Esophagus squamous epithelium (tissue), 5 donors: ENCODE measurements at regions not wholly inside any gene's neighbourhood (a gene's known extent, or its start where the extent isn't known, plus 50 kb on each side); places are given as distances from the start of the nearest gene placed in this dataset.

Source experiments
- DNase-seq: peaks from one replicate; lab custom pipeline; 2025; lab: John Stamatoyannopoulos, UW
- H3K27ac ChIP-seq, 4 donors: fragments of 200-600 bp; sonication (generic); one replicate each; pipeline ENCODE4 v1.5.1; 2016 to 2019; ENCODE audit warnings: mild to moderate bottlenecking in 1 of 4
- H3K27me3 ChIP-seq, 4 donors: fragments of 200-600 bp; sonication (generic); 1 replicate in 3 of 4; 2 replicates in 1 of 4; pipeline versions ENCODE4 v1.5.1 to v1.6.0; 2017 to 2021; ENCODE audit warnings: antibody characterized with exemption in 1 of 4
- H3K36me3 ChIP-seq, 3 donors: fragments of 200-600 bp; sonication (generic); one replicate each; pipeline ENCODE4 v1.5.1; 2016 to 2019
- H3K4me1 ChIP-seq, 3 donors: fragments of 200-600 bp; sonication (generic); one replicate each; pipeline ENCODE4 v1.5.1; 2017 to 2019
- H3K4me3 ChIP-seq, 4 donors: fragments of 200-600 bp; sonication (generic); 1 replicate in 3 of 4; 2 replicates in 1 of 4; pipeline ENCODE4 v1.5.1; 2016 to 2019; ENCODE audit warnings: mild to moderate bottlenecking in 2 of 4, moderate library complexity in 1 of 4
- H3K9me3 ChIP-seq, 3 donors: fragments of 200-600 bp; sonication (generic); one replicate each; pipeline ENCODE4 v1.5.1; 2016 to 2019
- POLR2A ChIP-seq, 4 donors: fragments of 450-650 bp; IDR thresholded peaks; one replicate each; pipeline ENCODE4 v1.6.1; 2017; ENCODE audit warnings: antibody characterized with exemption in 4 of 4, mild to moderate bottlenecking in 4 of 4, moderate library complexity in 3 of 4
- WGBS, 2 donors: methylation state at CpG; one replicate each; pipeline ENCODE4 v1.1.5; 2018; 5-methylcytosine and 5-hydroxymethylcytosine counted together
- intact Hi-C: fragments of 100-400 bp; cut with DNase I; formaldehyde crosslinking; loops from one replicate; pipeline ENCODE4 v1.15.0; 2022
- TF ChIP-seq, protein P1 (sequence below), 6 experiments: fragments of 450-650 bp in 4 of 6; fragments of 200-600 bp in 2 of 6; sonication (generic) in 2 of 6; IDR thresholded peaks; one replicate each; pipeline ENCODE4 v1.5.1; 2016 to 2019; ENCODE audit warnings: antibody characterized with exemption in 6 of 6, mild to moderate bottlenecking in 4 of 6, moderate library complexity in 4 of 6
- donor health status: DM: yes; HTN: yes; CAD: no.

DNA sequence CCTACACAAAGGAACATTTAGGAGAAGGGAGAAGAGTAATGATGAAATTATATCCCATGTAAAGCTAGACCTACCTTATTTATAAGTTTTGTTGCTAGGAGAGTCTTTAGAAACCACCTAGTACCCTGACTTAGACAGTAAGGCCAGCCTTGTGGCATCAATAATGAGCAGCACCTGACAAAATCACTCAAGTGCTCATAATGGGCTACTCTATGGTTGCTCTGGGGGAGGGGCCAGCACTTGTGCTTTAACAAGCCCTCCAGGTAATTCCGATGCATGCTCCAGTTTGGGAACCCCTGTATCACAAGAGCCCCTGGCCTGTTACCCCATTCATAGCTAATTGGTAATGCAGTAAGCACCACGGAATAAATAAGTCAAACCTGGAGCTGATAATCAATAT lies 102.9 kb upstream of the ALK start:
- intact Hi-C loops, result no loop called here
- no peak for TF ChIP-seq POLR2A (IDR thresholded peaks at IDR 0.05)
- TF ChIP-seq, protein P1, sequence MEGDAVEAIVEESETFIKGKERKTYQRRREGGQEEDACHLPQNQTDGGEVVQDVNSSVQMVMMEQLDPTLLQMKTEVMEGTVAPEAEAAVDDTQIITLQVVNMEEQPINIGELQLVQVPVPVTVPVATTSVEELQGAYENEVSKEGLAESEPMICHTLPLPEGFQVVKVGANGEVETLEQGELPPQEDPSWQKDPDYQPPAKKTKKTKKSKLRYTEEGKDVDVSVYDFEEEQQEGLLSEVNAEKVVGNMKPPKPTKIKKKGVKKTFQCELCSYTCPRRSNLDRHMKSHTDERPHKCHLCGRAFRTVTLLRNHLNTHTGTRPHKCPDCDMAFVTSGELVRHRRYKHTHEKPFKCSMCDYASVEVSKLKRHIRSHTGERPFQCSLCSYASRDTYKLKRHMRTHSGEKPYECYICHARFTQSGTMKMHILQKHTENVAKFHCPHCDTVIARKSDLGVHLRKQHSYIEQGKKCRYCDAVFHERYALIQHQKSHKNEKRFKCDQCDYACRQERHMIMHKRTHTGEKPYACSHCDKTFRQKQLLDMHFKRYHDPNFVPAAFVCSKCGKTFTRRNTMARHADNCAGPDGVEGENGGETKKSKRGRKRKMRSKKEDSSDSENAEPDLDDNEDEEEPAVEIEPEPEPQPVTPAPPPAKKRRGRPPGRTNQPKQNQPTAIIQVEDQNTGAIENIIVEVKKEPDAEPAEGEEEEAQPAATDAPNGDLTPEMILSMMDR (IDR thresholded peaks at IDR 0.05), result no peak
- Histone ChIP-seq H3K27ac (no peak overlapping the region), H3K36me3 (no peaks in the 10 kb centered on the region), H3K27me3 (peaks cover 0 to 12% (median 0%) of the 10 kb centered on the region in 4 donors), H3K4me3 (no peak overlapping the region), H3K9me3 (no peaks in the 10 kb centered on the region), H3K4me1 (peaks cover 0 to 14% (median 3%) of the 10 kb centered on the region in 3 donors)
- WGBS, 2 donors, result 84 to 94% methylated on average over 2 of the region's 2 CpGs
- no peak for DNase-seq

DNA sequence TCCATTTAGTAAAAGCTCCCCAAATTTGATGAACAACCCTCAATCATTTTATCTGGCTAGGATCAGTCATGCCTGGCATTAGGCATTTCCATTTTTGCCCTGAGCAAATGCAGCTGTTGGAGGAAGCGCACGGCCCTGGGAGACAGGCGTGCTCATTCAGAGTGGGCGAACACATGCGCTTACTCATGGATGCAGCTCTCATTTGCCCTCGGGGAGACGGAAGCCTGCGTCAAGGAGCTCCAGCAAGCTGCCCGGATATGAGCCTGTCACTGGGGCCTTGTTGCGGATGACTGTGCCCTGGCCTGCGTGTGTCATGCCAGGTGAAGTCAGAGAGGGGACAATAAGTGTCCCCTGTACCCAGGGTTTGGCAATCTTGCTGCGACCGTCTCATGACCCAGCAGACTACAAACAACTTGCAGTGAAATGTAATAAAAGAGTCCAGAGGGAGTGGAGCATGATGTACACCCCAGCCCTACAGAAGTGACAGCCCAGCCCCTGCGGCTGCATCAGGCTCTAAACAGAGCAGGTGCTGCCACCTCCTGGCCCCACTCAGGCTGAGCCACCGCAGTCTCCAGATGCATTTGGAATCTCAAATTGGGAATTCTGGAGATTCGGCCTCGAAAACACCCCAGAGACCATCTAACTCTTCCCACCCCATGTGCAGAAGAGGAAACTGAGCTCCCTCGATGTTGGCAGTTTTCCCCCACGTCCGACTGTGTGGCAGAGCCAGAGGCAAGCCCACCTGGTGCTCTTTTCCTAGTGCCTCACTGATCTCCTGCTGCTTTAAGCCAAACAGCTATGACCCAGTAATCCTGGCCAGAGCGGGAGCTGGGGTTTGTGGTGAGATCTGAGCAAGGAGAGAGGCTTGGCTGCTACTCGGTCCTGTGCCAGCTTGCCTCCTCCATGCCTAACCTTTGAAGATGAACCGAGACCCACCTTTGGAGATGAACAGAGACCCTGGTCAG lies 105.0 kb upstream of the ALK start:
- WGBS, 2 donors, result 13 to 36% methylated on average over 10 to 13 of the region's 23 CpGs
- TF ChIP-seq, protein P1 (IDR thresholded peaks at IDR 0.05), result peak; percentile 14 to 85 (median 65)
- no peak for TF ChIP-seq POLR2A (IDR thresholded peaks at IDR 0.05)

DNA sequence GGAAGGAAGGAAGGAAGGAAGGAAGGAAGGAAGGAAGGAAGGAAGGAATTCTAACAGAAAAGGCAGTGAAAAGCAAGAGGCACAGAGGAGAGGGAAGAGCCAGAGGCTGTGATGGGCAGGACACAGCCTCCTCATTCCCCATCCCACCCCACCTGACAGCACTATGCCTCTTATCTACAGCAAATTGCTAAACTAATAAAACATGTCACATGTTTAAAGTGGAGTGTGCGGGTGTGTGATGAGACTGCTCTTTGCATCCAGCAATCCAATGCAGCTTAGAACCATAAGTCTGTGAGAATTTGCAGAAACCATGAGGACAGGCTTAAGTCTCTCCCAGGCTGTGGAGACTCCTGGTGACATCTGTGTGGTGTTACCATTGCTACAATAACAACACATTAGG lies 108.4 kb upstream of the ALK start:
- TF ChIP-seq POLR2A (IDR thresholded peaks at IDR 0.05), result no peak
- TF ChIP-seq, protein P1 (IDR thresholded peaks at IDR 0.05), result no peak
- DNase-seq, result no peak
- peak overlapping the region in 1 of 4 donors; percentile 46 for H3K27ac ChIP-seq
- H3K9me3 ChIP-seq, result no peaks in the 10 kb centered on the region
- WGBS, 2 donors, result 83 to 100% methylated on average over 1 of the region's 1 CpG
- H3K4me3 ChIP-seq, result no peak overlapping the region
- H3K4me1 ChIP-seq, result peaks cover 0 to 35% (median 3%) of the 10 kb centered on the region in 3 donors
- no peaks in the 10 kb centered on the region for H3K36me3 ChIP-seq
- intact Hi-C loops, result loop anchor here (5.0 kb wide), 1 partner anchor 108 kb away; the partner anchor contains the start of gene ALK
- H3K27me3 ChIP-seq, result peaks cover 0 to 12% (median 0%) of the 10 kb centered on the region in 4 donors

More for the DNA sequence above, 105.0 kb upstream of the ALK start:
- H3K36me3 ChIP-seq, result no peaks in the 10 kb centered on the region
- H3K4me1 ChIP-seq, result peaks cover 0 to 35% (median 3%) of the 10 kb centered on the region in 3 donors
- H3K27me3 ChIP-seq, result peaks cover 0 to 12% (median 0%) of the 10 kb centered on the region in 4 donors
- DNase-seq, result no peak
- intact Hi-C loops, result loop anchor here (5.0 kb wide), 1 partner anchor 104 kb away; the partner anchor contains the start of gene ALK
- no peak overlapping the region for H3K4me3 ChIP-seq
- H3K27ac ChIP-seq, result peak overlapping the region in 2 of 4 donors; percentile 8 to 56
- no peaks in the 10 kb centered on the region for H3K9me3 ChIP-seq

- TF ChIP-seq, protein P1 (IDR thresholded peaks at IDR 0.05), result no peak
- TF ChIP-seq POLR2A (IDR thresholded peaks at IDR 0.05), result no peak
- intact Hi-C loops, result no loop called here
- no peaks in the 10 kb centered on the region for H3K9me3 ChIP-seq
- peaks cover 0 to 12% (median 0%) of the 10 kb centered on the region in 4 donors for H3K27me3 ChIP-seq
- H3K4me3 ChIP-seq, result no peak overlapping the region
- peaks cover 0 to 35% (median 3%) of the 10 kb centered on the region in 3 donors for H3K4me1 ChIP-seq
- DNase-seq, result no peak
- peak overlapping the region in 2 of 4 donors; percentile 46 to 60 for H3K27ac ChIP-seq
- WGBS, 2 donors, result 46 to 59% methylated on average over 3 of the region's 3 CpGs
- H3K36me3 ChIP-seq, result no peaks in the 10 kb centered on the region
Observed at GRCh38 chr2:30030361-30030760, 109.0 kb upstream of the ALK start.

DNA sequence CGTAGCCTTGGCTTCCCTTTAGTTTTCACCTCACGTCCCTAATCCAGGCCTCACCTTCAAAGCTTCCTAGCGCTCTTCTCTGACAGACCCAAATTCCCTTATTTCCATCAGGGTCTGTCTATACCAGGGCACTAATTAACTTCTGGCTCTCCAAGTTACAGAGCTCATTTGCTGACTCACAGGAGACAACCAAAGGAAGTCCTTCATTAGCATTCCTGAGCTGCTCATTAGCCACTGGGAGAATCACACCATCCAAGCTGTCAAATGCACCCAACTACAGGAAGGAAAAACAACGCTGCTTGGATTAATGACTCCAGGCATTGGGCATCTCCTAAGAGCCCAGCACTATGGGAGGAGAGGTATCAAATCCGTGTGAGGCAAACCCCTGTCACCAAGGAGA lies 109.8 kb upstream of the ALK start:
- intact Hi-C loops, result no loop called here
- WGBS, 2 donors, result 46 to 52% methylated on average over 5 of the region's 5 CpGs
- H3K36me3 ChIP-seq, result no peaks in the 10 kb centered on the region
- H3K27me3 ChIP-seq, result peaks cover 0 to 11% (median 0%) of the 10 kb centered on the region in 4 donors
- H3K27ac ChIP-seq, result peak overlapping the region in 2 of 4 donors; percentile 6 to 60
- no peak overlapping the region for H3K4me3 ChIP-seq
- peaks cover 0 to 30% (median 3%) of the 10 kb centered on the region in 3 donors for H3K4me1 ChIP-seq
- no peak for DNase-seq
- H3K9me3 ChIP-seq, result no peaks in the 10 kb centered on the region
- TF ChIP-seq, protein P1 (IDR thresholded peaks at IDR 0.05), result no peak
- no peak for TF ChIP-seq POLR2A (IDR thresholded peaks at IDR 0.05)
